ENCODE measurements at regions not wholly inside any gene's neighbourhood (a gene's known extent, or its start where the extent isn't known, plus 50 kb on each side); places are given as distances from the start of the nearest gene placed in this dataset.

- Histone ChIP-seq H3K4me1 (ENCODE audit: insufficient read depth, low read length, poor library complexity, severe bottlenecking) (peaks cover 75% of the 10 kb centered on the region), H3K4me3 (ENCODE audit: low read length, poor library complexity, severe bottlenecking) (no peak overlapping the region), H3K9me3 (ENCODE audit: insufficient read depth, low read depth, low read length) (no peaks in the 10 kb centered on the region), H3K27me3 (ENCODE audit: insufficient read depth, low read length, poor library complexity, severe bottlenecking) (no peaks in the 10 kb centered on the region), H3K9ac (ENCODE audit: low read depth, low read length, poor library complexity, severe bottlenecking) (no peak overlapping the region), H2AFZ (ENCODE audit: low read length) (no peak overlapping the region), H3K9me2 (replicated peaks; ENCODE audit: low read depth, low read length) (no peaks in the 10 kb centered on the region), H3K36me3 (ENCODE audit: insufficient read depth, low read length) (peaks cover 32% of the 10 kb centered on the region; the same call in 1 of the 2 replicates), H3K79me2 (ENCODE audit: insufficient read depth, low read length) (peaks cover 76% of the 10 kb centered on the region), H3K4me2 (ENCODE audit: low read depth, low read length, poor library complexity, severe bottlenecking) (no peak overlapping the region), H3F3A (ENCODE audit: low read depth) (peaks cover 10% of the 10 kb centered on the region; the same call in 1 of the 2 replicates), H4K20me1 (ENCODE audit: insufficient read depth, low read length, poor library complexity, severe bottlenecking) (peaks cover 6% of the 10 kb centered on the region)
- TF ChIP-seq EZH2phosphoT487 (IDR thresholded peaks at IDR 0.05; ENCODE audit: borderline replicate concordance): no peak
- no peak for TF ChIP-seq CTCF (conservative IDR thresholded peaks at IDR 0.05; ENCODE audit: low read length)
Measured at GRCh38 chr6:21999741-22000140, 297.1 kb downstream of the PRL start.

- peaks cover 38% of the 10 kb centered on the region for H3K36me3 ChIP-seq (ENCODE audit: insufficient read depth, low read length)
- H4K20me1 ChIP-seq (ENCODE audit: insufficient read depth, low read length, poor library complexity, severe bottlenecking): no peaks in the 10 kb centered on the region
- H3K27me3 ChIP-seq (ENCODE audit: insufficient read depth, low read length, poor library complexity, severe bottlenecking): no peaks in the 10 kb centered on the region
- H3K9me3 ChIP-seq (ENCODE audit: insufficient read depth, low read depth, low read length): no peaks in the 10 kb centered on the region
- H3K4me1 ChIP-seq (ENCODE audit: insufficient read depth, low read length, poor library complexity, severe bottlenecking): peaks cover 59% of the 10 kb centered on the region
- peaks cover 67% of the 10 kb centered on the region for H3K79me2 ChIP-seq (ENCODE audit: insufficient read depth, low read length)
- no peaks in the 10 kb centered on the region for H3K9me2 ChIP-seq (replicated peaks; ENCODE audit: low read depth, low read length)
- H2AFZ ChIP-seq (ENCODE audit: low read length): no peak overlapping the region
- no peak overlapping the region for H3K9ac ChIP-seq (ENCODE audit: low read depth, low read length, poor library complexity, severe bottlenecking)
- 0 out of 2 replicates have a peak, but pooled peaks cover 4% of the 10 kb centered on the region for H3F3A ChIP-seq (ENCODE audit: low read depth)
- no peak overlapping the region for H3K4me3 ChIP-seq (ENCODE audit: low read length, poor library complexity, severe bottlenecking)
- no peak overlapping the region for H3K4me2 ChIP-seq (ENCODE audit: low read depth, low read length, poor library complexity, severe bottlenecking)
- TF ChIP-seq EZH2phosphoT487 (IDR thresholded peaks at IDR 0.05; ENCODE audit: borderline replicate concordance) (no peak), CTCF (conservative IDR thresholded peaks at IDR 0.05; ENCODE audit: low read length) (no peak)
Measured at GRCh38 chr6:22001396-22002027, 295.3 kb downstream of the PRL start.

GRCh38 chr6:22003287-22003686 lies 293.5 kb downstream of the PRL start:
- no peak overlapping the region for H2AFZ ChIP-seq (ENCODE audit: low read length)

More at GRCh38 chr6:22003287-22003686, 293.5 kb downstream of the PRL start:
- peaks cover 62% of the 10 kb centered on the region for H3K79me2 ChIP-seq (ENCODE audit: insufficient read depth, low read length)
- H3K4me1 ChIP-seq (ENCODE audit: insufficient read depth, low read length, poor library complexity, severe bottlenecking): peaks cover 41% of the 10 kb centered on the region
- no peaks in the 10 kb centered on the region for H3K9me3 ChIP-seq (ENCODE audit: insufficient read depth, low read depth, low read length)
- H3K9me2 ChIP-seq (replicated peaks; ENCODE audit: low read depth, low read length): no peaks in the 10 kb centered on the region
- no peak overlapping the region for H3K9ac ChIP-seq (ENCODE audit: low read depth, low read length, poor library complexity, severe bottlenecking)
- H3K4me3 ChIP-seq (ENCODE audit: low read length, poor library complexity, severe bottlenecking): no peak overlapping the region
- no peak for TF ChIP-seq EZH2phosphoT487 (IDR thresholded peaks at IDR 0.05; ENCODE audit: borderline replicate concordance)
- no peak for TF ChIP-seq CTCF (conservative IDR thresholded peaks at IDR 0.05; ENCODE audit: low read length)
- no peak overlapping the region for H3K4me2 ChIP-seq (ENCODE audit: low read depth, low read length, poor library complexity, severe bottlenecking)
- no peaks in the 10 kb centered on the region for H3K27me3 ChIP-seq (ENCODE audit: insufficient read depth, low read length, poor library complexity, severe bottlenecking)
- H3K36me3 ChIP-seq (ENCODE audit: insufficient read depth, low read length): peaks cover 52% of the 10 kb centered on the region
- H3F3A ChIP-seq (ENCODE audit: low read depth): no peaks in the 10 kb centered on the region
- no peaks in the 10 kb centered on the region for H4K20me1 ChIP-seq (ENCODE audit: insufficient read depth, low read length, poor library complexity, severe bottlenecking)

All from Loucy (cell line).